NCI-H82 (cell line): ENCODE measurements at regions not wholly inside any gene's neighbourhood (a gene's known extent, or its start where the extent isn't known, plus 50 kb on each side); places are given as distances from the start of the nearest gene placed in this dataset.
"Not testable (repeated sequence)": the region's sequence is repeated elsewhere in the genome, so short reads cannot be mapped to it uniquely, and the experiment has no call there.

ENCODE experiments used
- DNase-seq: peaks from one replicate; lab custom pipeline; 2025; lab: John Stamatoyannopoulos, UW

GRCh38 chr12:30578426-30578825 lies 117.2 kb downstream of the IPO8 start:
- DNase-seq = no peak

GRCh38 chr12:30573145-30573544 lies 122.5 kb downstream of the IPO8 start:
- DNase-seq = no peak

- no peak for DNase-seq
Observed at GRCh38 chr12:30570211-30570890, 125.3 kb downstream of the IPO8 start.

- DNase-seq = no peak
Observed at GRCh38 chr12:30569426-30569825, 126.2 kb downstream of the IPO8 start.

- DNase-seq = no peak
Observed at GRCh38 chr12:30568453-30568852, 127.2 kb downstream of the IPO8 start.

- no peak for DNase-seq
Observed at GRCh38 chr12:30567082-30567481, 128.6 kb downstream of the IPO8 start.

- DNase-seq = no peak
Observed at GRCh38 chr12:30564394-30564793, 131.3 kb downstream of the IPO8 start.

- DNase-seq = peak; percentile 71
Observed at GRCh38 chr12:30548203-30548602, 147.5 kb downstream of the IPO8 start.

GRCh38 chr12:30546121-30546520 lies 149.5 kb downstream of the IPO8 start:
- no peak for DNase-seq

- not testable (repeated sequence) for DNase-seq
Observed at GRCh38 chr12:30544704-30545103, 151.0 kb downstream of the IPO8 start.

- no peak for DNase-seq
Observed at GRCh38 chr12:30537228-30537627, 158.4 kb downstream of the IPO8 start.

- no peak for DNase-seq
Observed at GRCh38 chr12:30533558-30534265, 162.0 kb downstream of the IPO8 start.

- DNase-seq = no peak
Observed at GRCh38 chr12:30531731-30532678, 163.7 kb downstream of the IPO8 start.

GRCh38 chr12:30529489-30530269 lies 166.0 kb downstream of the IPO8 start:
- DNase-seq = no peak

GRCh38 chr12:30525171-30525570 lies 170.5 kb downstream of the IPO8 start:
- DNase-seq = no peak

GRCh38 chr12:30520285-30520684 lies 175.4 kb downstream of the IPO8 start:
- DNase-seq = not testable (repeated sequence)

- DNase-seq = no peak
Observed at GRCh38 chr12:30519535-30519934, 176.1 kb downstream of the IPO8 start.

- no peak for DNase-seq
Observed at GRCh38 chr12:30517320-30517719, 178.3 kb downstream of the IPO8 start.

- DNase-seq = peak; percentile 49
Observed at GRCh38 chr12:30515351-30515750, 180.3 kb downstream of the IPO8 start.

GRCh38 chr12:30514666-30515065 lies 181.0 kb downstream of the IPO8 start:
- DNase-seq = no peak

GRCh38 chr12:30508205-30508967 lies 187.3 kb downstream of the IPO8 start:
- DNase-seq = no peak
